GM18511 (cell line): ENCODE measurements at regions not wholly inside any gene's neighbourhood (a gene's known extent, or its start where the extent isn't known, plus 50 kb on each side); places are given as distances from the start of the nearest gene placed in this dataset.

Experiments used
- ATAC-seq: cut with Tn5 transposase; IDR thresholded peaks from one replicate; pipeline ENCODE4 v1.9.1; 2021; ENCODE audit warnings: mild to moderate bottlenecking, moderate library complexity; ENCODE audit not compliant: unreplicated experiment

GRCh38 chr4:148831945-148832344 is 389.7 kb upstream of the NR3C2 start:
- no peak for ATAC-seq

DNA sequence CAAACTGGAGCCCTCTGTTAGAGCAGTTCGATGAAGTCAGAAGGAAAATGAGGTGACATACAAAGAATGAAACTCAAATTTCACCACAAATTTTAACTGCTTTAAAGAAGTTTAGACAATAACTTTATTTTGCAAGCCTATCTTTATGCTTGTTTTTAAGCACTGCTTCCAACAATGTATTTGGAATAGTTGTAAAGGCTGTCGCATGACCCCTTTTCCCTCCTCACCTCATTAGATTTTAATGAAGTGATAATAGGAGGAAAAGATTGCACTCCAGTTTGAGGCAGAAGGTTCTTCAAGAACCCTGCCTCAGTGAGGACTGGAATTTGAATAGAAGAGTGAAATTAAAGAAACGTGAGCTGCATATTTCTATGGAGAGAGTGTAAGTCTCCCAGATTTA is 386.1 kb upstream of the NR3C2 start:
- no peak for ATAC-seq

DNA sequence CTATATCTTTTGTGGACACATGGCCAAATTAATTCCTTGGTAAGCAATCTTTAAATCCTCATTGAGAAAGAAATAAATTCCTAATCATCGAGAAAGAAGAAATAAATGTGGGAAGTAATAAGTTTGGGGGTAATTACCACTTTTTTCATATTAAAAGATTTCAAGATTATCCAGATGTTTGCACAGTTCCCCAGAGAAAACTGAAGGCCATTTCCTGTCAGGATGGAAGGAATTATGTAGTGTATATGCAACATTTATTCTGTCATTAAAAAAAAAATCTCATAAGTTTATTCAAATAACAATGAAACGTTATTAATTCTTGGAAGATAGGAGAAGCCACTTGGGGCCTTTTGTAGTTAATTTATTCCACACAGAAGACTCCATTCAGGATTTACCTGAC is 385.6 kb upstream of the NR3C2 start:
- no peak for ATAC-seq

DNA sequence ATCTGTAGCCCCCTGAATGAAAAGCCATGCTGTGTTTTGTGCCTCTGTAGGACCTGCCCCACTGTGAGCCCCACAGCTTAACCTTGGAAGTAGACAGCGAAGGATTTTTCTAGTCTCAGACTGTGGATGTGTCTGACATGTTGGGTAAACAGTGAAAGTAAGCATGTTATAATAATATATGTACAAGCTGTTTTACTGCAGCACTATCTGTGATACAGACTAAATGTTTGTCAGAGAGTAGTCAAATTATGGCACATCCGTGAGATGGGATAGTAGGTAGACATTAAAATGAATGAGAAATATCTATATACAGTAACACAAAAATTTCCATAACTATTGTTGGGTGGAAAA is 381.2 kb upstream of the NR3C2 start:
- ATAC-seq = no peak

GRCh38 chr4:148822572-148823418 is 380.6 kb upstream of the NR3C2 start:
- ATAC-seq = no peak

DNA sequence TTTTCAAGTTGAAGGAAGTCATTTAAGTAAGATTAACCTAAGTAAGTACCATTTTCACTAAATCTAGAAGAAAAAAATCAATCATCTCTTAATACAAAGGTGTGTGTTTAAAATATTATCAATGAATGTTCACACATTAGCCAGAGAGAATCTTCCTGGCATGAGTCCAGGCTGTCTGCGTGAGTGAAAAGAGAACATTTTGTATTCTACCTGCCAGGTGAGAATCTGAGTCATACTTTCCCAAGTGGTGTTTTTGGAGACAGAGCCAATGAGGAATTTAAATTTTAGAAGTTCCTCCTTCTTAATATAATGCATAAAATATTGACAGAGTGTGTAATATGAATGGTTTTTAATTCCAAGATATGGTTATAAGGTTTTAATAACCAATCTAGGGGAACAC is 371.8 kb upstream of the NR3C2 start:
- ATAC-seq = no peak

GRCh38 chr4:148813289-148813688 is 371.1 kb upstream of the NR3C2 start:
- no peak for ATAC-seq

DNA sequence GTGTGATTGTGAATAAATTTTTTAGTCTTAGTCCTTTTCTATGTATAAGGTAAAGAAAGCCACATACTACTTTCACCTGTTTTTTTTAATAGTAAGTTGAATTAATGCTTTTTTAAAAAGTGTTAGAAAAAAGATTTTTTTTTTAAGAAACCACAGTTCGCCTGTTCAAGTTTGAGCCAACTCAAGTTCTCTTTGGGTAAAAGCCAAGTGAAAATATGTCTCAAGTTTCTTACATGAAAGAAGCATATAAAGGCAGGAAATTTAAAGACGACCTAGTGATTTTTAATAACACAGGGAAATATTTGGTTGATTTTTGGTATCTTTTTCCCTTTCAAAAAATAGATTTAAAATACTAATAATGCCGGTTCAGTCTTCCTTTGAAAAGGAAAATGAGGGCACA is 369.9 kb upstream of the NR3C2 start:
- ATAC-seq = no peak

DNA sequence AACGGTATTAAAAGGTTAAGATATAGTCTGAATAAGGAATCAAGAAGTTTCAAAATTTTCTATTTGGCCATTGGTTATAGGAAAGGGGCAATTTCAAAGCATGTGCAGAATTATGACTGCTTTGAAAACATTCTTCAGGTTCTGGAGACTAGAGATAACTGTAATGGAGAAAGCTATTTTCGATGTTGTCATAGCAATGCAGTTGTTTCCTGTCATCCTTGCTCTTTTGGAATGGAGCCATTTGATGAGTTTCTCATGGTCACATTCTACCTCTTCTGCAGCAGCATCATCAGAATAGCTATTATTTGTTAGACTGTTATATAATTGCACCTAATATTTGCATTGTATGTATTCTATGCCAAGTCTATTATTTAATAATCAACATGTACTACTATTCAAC is 368.2 kb upstream of the NR3C2 start:
- no peak for ATAC-seq

DNA sequence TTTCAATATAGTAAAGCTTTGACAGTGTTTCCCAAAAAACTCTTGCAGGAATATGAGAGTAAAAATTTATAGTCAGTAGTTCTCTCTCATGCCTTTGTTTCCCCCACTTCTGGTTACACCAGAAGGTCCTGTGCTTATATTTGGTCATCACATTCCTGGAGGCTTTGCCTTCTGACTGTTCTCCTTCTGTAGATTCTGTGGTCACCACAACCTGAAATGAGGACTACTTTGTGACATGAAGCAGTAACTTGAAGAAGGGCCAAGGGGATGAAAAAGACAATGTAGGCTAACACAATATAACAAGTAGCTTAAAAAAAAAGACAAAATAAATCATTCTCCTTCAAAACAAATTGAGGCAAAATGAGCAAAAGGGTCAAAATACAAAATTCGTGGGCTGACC is 366.2 kb upstream of the NR3C2 start:
- ATAC-seq = no peak

DNA sequence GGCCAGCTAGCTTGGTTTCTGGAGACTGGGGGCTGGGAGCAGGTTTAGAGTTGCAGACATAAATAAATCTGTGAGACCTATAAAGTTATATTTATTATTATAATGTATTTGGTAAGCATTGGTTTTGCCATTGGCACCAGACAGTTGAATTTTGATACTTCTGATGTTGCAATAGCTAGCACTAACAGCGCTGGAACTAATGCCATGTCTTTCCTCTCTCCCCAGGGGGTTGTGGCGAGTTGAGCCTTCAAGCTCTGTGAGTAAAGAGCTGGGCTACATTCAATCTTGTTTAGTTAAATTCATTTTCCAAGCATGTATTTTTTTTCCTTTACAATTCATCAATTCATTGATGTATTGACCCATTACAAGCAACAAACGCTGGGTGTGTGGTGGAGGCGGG is 358.7 kb upstream of the NR3C2 start:
- no peak for ATAC-seq

- no peak for ATAC-seq
Observed at GRCh38 chr4:148800336-148800885, 358.2 kb upstream of the NR3C2 start.

GRCh38 chr4:148795156-148795864 is 353.1 kb upstream of the NR3C2 start:
- ATAC-seq = no peak

DNA sequence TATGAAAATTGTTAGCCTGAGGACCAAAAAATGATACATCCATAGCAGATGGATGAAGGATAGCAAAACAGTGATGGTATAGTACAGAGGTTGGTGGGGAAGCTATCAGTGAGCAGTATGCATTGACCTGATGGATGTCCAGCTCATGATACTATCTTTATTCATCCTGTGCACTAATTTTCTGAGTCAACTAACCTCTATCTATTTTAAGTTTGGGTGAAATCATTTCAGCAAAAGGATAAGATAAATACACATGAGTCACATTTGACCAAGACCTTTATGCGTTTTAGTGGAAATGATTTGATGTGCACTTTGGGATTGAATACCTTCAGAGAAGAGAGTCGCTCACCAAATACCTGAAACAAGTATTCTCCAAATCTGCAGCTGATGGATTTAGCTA is 351.0 kb upstream of the NR3C2 start:
- no peak for ATAC-seq

GRCh38 chr4:148790691-148791090 is 348.5 kb upstream of the NR3C2 start:
- ATAC-seq = no peak

GRCh38 chr4:148790246-148790645 is 348.0 kb upstream of the NR3C2 start:
- no peak for ATAC-seq

DNA sequence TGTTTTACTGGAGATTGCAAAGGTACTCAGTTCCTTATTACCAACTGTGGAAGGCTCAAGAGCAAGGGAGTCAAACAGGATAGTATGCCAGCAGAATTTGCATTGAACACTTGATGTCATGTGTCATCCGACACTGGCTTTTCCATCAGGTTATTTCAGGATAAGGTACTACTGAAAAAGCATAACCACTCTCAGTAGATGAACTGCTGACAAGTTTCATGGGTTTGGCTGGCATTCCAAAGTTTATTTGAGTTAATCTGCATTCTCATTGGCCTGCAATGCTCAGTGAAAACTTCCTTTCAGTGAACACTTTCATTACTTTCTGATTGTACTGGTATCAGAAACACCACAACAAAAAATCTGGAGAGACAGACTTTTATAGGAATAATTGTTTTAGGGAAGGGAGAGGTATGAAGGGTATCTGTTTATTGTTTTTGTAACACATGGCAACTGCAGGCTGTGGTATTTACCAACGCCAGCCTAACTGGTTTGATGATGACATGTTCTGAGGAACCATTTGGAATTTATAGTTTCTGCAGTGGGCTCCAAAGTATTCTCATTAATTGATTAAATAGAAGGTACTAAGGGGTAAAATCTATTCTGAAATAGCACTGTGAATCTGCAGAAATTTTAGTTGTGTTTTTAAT is 345.7 kb upstream of the NR3C2 start:
- ATAC-seq = no peak

DNA sequence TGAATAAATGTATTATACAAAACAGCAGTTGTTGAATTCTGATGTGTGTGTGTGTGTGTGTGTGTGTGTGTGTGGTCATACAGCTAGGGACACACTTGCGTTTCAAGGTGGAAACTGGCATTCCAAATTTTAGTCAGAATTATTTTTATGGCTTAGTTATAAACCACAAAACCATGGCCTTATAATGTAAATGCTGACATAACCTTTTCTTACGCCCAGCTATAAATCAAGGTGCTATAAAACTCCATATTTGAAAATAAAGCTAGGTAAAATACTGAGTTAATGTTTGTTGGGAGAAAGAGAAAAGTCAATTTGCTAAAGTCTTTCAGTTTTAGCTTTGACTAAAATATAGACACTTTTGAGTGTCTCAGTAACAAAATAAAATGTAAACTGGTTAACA is 345.1 kb upstream of the NR3C2 start:
- ATAC-seq = no peak

DNA sequence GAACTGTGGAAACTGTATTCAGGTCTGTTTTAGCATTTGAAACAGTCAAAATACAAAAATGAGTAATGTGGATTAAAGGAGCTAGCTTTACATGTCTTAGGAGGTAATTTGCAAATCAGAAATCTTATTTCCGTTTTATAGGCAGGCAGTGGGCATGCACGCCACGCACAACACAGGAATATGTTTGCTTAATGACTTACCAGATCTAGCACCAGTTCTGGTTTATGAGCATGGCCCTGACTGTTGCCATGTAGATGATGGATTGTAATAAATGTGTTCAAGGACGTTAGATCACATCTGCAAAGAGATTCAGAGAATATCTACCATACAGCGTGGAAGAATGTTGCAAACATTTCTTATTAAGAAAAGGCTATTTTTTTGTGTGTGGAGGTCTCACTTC is 344.5 kb upstream of the NR3C2 start:
- ATAC-seq = no peak

DNA sequence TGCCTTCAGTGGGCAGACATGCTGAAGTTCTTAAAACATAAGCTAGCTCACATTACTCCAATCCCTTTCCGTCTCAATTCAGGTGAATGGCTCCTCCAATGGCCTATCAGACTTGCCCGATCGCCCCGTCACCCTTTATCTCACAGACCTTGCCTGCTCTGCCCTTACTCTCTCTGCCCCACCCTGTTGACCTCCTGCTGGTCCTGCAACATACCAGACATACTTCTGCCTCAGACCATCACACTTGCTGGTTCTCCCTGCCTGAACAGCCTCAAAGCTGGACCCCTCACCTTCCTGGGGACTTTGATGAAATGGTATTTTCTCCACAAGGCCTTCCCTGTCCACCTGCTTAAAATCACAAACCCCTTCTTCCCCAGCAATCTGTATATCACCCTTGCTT is 340.1 kb upstream of the NR3C2 start:
- no peak for ATAC-seq

GRCh38 chr4:148780426-148781005 is 338.3 kb upstream of the NR3C2 start:
- ATAC-seq = no peak
